ENCODE measurements at regions not wholly inside any gene's neighbourhood (a gene's known extent, or its start where the extent isn't known, plus 50 kb on each side); places are given as distances from the start of the nearest gene placed in this dataset.

DNA sequence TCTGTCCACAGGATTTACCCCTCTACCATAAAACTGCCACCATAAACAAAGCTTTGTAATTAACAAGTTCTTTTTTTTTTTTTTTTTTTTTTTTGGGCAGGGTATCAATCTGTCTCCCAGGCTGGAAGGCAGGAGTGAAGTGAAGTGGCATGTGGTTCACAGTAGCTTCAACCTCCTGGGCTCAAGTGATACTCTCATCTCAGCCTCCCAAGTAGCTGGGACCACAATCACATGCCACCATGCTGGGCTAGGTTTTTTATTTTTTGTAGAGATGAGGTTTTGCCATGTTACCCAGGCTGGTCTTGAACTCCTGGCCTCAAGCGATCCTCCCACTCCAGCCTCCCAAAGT lies 61.1 kb upstream of the NUDT4 start:
- no TSS peak for BruUV-seq (replicated peaks)
- Histone ChIP-seq H3K27ac (ENCODE audit: low read length) (no peak overlapping the region), H3K9ac (ENCODE audit: low read length) (no peak overlapping the region), H4K20me1 (ENCODE audit: low read length) (no peaks in the 10 kb centered on the region), H3K4me3 (ENCODE audit: low read length) (no peak overlapping the region), H2AFZ (ENCODE audit: low read length) (no peak overlapping the region), H3K27me3 (ENCODE audit: low read length) (no peaks in the 10 kb centered on the region), H3K36me3 (ENCODE audit: low read depth, low read length) (no peaks in the 10 kb centered on the region), H3K79me2 (ENCODE audit: low read length) (no peaks in the 10 kb centered on the region), H3K4me1 (ENCODE audit: insufficient read depth, low read length) (peaks cover 8% of the 10 kb centered on the region), H3K4me2 (ENCODE audit: low read length) (no peak overlapping the region), H3K9me2 (replicated peaks; ENCODE audit: low read length) (no peaks in the 10 kb centered on the region), H3F3A (ENCODE audit: low read length, unreplicated experiment) (no peaks in the 10 kb centered on the region), H3K9me3 (ENCODE audit: low read length) (no peaks in the 10 kb centered on the region)
- POLR2A ChIA-PET (ENCODE audit: unreplicated experiment), result no interaction called here
- DNase-seq, result no peak
- no peak for ATAC-seq
- TF ChIP-seq, protein P1, sequence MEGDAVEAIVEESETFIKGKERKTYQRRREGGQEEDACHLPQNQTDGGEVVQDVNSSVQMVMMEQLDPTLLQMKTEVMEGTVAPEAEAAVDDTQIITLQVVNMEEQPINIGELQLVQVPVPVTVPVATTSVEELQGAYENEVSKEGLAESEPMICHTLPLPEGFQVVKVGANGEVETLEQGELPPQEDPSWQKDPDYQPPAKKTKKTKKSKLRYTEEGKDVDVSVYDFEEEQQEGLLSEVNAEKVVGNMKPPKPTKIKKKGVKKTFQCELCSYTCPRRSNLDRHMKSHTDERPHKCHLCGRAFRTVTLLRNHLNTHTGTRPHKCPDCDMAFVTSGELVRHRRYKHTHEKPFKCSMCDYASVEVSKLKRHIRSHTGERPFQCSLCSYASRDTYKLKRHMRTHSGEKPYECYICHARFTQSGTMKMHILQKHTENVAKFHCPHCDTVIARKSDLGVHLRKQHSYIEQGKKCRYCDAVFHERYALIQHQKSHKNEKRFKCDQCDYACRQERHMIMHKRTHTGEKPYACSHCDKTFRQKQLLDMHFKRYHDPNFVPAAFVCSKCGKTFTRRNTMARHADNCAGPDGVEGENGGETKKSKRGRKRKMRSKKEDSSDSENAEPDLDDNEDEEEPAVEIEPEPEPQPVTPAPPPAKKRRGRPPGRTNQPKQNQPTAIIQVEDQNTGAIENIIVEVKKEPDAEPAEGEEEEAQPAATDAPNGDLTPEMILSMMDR (conservative IDR thresholded peaks at IDR 0.05; ENCODE audit: low read depth, low read length), result no peak
- no peak for TF ChIP-seq EZH2 (IDR thresholded peaks at IDR 0.05; ENCODE audit: low read length, unreplicated experiment)
- no peak for TF ChIP-seq EZH2phosphoT487 (IDR thresholded peaks at IDR 0.05; ENCODE audit: borderline replicate concordance, low read length)
- CTCF ChIA-PET, result no interaction called here
- intact Hi-C loops (cut with micrococcal nuclease), result no loop called here

DNA sequence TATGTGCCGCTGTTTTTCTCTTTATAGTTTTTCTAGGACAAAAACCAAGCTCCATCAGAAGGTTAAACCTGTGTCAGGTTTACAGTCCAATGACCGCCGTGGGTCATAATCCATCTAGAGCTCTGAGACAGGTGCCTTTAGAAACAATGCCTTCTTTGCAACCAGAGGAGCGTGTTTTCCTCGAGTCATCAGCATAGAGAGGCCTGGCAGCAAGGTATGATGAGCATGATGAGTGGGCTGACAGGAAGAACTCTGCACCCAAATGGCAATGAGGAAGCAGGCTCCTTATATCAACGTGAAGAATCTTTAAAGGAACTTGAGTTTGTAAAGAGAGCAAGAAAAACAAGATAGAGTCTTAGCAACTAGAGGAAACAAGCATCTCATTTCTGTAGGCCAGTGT lies 60.5 kb upstream of the NUDT4 start:
- Histone ChIP-seq H2AFZ (ENCODE audit: low read length) (no peak overlapping the region), H3K27ac (ENCODE audit: low read length) (no peak overlapping the region), H3K9me3 (ENCODE audit: low read length) (no peaks in the 10 kb centered on the region), H3F3A (ENCODE audit: low read length, unreplicated experiment) (no peaks in the 10 kb centered on the region), H3K9me2 (replicated peaks; ENCODE audit: low read length) (no peaks in the 10 kb centered on the region), H3K4me2 (ENCODE audit: low read length) (no peak overlapping the region), H3K79me2 (ENCODE audit: low read length) (no peaks in the 10 kb centered on the region), H3K9ac (ENCODE audit: low read length) (no peak overlapping the region), H3K36me3 (ENCODE audit: low read depth, low read length) (no peaks in the 10 kb centered on the region), H3K4me1 (ENCODE audit: insufficient read depth, low read length) (peaks cover 3% of the 10 kb centered on the region), H4K20me1 (ENCODE audit: low read length) (no peaks in the 10 kb centered on the region), H3K4me3 (ENCODE audit: low read length) (no peak overlapping the region), H3K27me3 (ENCODE audit: low read length) (no peaks in the 10 kb centered on the region)
- BruUV-seq (replicated peaks), result no TSS peak
- intact Hi-C loops (cut with micrococcal nuclease), result no loop called here
- peak; percentile 52 for DNase-seq
- TF ChIP-seq EZH2 (IDR thresholded peaks at IDR 0.05; ENCODE audit: low read length, unreplicated experiment) (no peak), EZH2phosphoT487 (IDR thresholded peaks at IDR 0.05; ENCODE audit: borderline replicate concordance, low read length) (no peak)
- ChIA-PET POLR2A (ENCODE audit: unreplicated experiment) (interaction anchor here (0.7 kb wide), 1 partner anchor 141 kb away, joined by 4 read pairs; no protein-coding TSS in a partner anchor), CTCF (no interaction called here)
- ATAC-seq, result peak; percentile 51

DNA sequence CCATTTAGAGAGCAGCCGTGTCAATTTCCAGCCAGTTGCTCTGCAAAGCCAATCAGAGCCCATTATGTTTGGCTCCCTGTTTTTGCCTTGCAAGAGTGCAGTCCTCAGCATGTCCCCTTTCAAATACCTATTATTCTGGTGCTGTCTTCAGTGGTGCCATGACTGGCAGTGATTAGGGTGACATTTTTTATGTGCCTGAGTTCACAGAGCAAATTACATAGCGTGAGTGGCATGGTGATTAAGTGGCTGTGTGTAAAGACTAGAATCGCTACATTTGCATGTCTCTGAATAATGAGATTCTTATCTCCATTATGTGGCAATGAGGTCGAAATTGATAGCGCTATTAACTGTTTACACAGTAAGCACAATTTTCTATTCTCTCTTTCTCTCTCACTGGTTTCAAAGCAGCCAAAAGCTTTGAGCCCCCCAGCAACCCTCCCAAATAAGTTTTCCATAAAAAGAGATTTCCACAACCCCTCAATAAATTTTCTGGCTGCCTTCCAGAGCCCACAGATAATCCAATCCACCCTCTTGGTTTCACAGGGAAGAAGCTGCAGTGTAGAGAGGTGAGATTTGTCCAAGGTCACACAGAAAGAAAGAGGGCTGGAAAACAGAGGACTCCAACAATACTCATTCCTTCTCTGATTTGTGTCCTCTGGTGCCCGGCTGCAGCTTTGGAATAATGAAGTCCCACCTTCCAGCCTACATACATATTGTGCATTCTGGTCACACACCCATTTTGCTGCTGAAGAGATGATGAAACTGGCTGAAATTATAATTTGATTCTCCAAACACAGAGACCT lies 58.8 kb upstream of the NUDT4 start:
- Histone ChIP-seq H3K9me3 (ENCODE audit: low read length) (no peaks in the 10 kb centered on the region), H3F3A (ENCODE audit: low read length, unreplicated experiment) (no peaks in the 10 kb centered on the region), H3K9ac (ENCODE audit: low read length) (no peak overlapping the region), H3K27me3 (ENCODE audit: low read length) (no peaks in the 10 kb centered on the region), H3K27ac (ENCODE audit: low read length) (no peak overlapping the region), H3K79me2 (ENCODE audit: low read length) (no peaks in the 10 kb centered on the region), H2AFZ (ENCODE audit: low read length) (no peak overlapping the region), H4K20me1 (ENCODE audit: low read length) (no peaks in the 10 kb centered on the region), H3K36me3 (ENCODE audit: low read depth, low read length) (no peaks in the 10 kb centered on the region), H3K4me1 (ENCODE audit: insufficient read depth, low read length) (peaks cover 19% of the 10 kb centered on the region), H3K4me3 (ENCODE audit: low read length) (no peak overlapping the region), H3K9me2 (replicated peaks; ENCODE audit: low read length) (no peaks in the 10 kb centered on the region), H3K4me2 (ENCODE audit: low read length) (no peak overlapping the region)
- TF ChIP-seq EZH2phosphoT487 (IDR thresholded peaks at IDR 0.05; ENCODE audit: borderline replicate concordance, low read length) (no peak), EZH2 (IDR thresholded peaks at IDR 0.05; ENCODE audit: low read length, unreplicated experiment) (no peak)
- TF ChIP-seq, protein P1 (conservative IDR thresholded peaks at IDR 0.05; ENCODE audit: low read depth, low read length), result no peak
- BruUV-seq (replicated peaks), result no TSS peak
- intact Hi-C loops (cut with micrococcal nuclease), result no loop called here
- no peak for ATAC-seq
- CTCF ChIA-PET, result no interaction called here
- POLR2A ChIA-PET (ENCODE audit: unreplicated experiment), result no interaction called here
- no peak for DNase-seq

Measured in PC-3 (cell line).